ENCODE measurements at regions not wholly inside any gene's neighbourhood (a gene's known extent, or its start where the extent isn't known, plus 50 kb on each side); places are given as distances from the start of the nearest gene placed in this dataset.
"Not testable (repeated sequence)": the region's sequence is repeated elsewhere in the genome, so short reads cannot be mapped to it uniquely, and the experiment has no call there.

GRCh38 chr6:112541847-112542246 is 194.7 kb downstream of the RFPL4B start:
- not testable (repeated sequence) for TF ChIP-seq CTCF, POLR2A, POLR2AphosphoS5 (IDR thresholded peaks at IDR 0.05)
